ENCODE measurements at regions not wholly inside any gene's neighbourhood (a gene's known extent, or its start where the extent isn't known, plus 50 kb on each side); places are given as distances from the start of the nearest gene placed in this dataset.
"Not testable (repeated sequence)": the region's sequence is repeated elsewhere in the genome, so short reads cannot be mapped to it uniquely, and the experiment has no call there.

DNA sequence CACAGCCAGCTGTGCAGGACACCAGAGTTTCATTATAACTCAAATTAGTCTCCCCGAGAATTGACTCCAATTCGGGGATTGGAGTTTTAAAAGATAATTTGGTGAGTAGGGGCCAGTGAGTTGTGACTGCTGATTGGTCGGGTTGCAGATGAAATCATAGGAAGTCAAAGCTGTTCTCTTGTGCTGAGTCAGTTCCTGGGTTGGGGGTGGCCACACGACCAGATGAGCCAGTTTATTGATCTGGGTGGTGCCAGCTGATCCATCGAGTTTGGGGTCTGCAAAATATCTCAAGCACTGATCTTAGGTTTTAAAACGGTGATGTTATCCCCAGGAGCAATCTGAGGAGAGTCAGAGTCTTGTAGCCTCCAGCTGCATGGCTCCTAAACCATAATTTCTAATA is 82.7 kb upstream of the SLC66A3 start:
- no peak for DNase-seq (ENCODE audit: low read depth in 2 of 2)

DNA sequence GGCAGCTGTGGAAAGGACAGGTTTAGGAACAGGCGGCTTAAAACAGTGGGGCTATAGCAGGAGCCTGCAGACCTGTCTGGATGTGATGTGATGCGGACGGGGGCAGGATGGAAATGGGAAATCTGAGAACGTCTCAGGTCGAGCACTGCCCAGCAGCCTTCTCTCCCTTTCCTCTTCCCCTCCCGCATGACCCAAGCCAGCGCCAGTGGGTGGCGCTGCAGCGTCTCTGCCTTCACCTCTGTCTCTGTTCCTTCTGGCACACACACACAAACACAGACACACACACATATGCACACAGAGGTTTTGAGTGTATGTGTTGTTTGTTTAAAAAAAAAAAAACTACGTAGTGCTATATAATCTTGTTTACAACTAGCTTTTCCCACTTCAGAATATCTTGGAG is 82.0 kb upstream of the SLC66A3 start:
- DNase-seq (ENCODE audit: low read depth in 2 of 2) = no peak

DNA sequence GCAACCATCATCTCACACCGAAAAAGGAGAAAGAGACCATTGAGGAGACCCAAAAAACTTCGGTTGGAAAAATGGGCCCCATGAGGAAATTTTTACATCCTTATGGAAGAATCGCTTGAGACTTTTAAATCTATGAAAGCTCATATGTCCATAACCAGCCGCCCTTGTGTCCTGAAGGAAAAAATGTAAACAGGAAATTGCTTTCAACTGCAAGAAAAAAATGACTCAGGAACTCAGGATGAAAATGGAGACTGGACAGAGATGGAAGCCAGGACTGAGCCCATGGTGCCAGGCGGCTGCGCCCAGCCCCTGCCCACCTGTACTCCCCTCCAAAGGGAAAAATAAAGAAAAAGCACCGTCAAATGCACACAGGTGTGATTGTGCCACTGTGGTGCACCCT is 81.5 kb upstream of the SLC66A3 start:
- no peak for DNase-seq (ENCODE audit: low read depth in 2 of 2)

DNA sequence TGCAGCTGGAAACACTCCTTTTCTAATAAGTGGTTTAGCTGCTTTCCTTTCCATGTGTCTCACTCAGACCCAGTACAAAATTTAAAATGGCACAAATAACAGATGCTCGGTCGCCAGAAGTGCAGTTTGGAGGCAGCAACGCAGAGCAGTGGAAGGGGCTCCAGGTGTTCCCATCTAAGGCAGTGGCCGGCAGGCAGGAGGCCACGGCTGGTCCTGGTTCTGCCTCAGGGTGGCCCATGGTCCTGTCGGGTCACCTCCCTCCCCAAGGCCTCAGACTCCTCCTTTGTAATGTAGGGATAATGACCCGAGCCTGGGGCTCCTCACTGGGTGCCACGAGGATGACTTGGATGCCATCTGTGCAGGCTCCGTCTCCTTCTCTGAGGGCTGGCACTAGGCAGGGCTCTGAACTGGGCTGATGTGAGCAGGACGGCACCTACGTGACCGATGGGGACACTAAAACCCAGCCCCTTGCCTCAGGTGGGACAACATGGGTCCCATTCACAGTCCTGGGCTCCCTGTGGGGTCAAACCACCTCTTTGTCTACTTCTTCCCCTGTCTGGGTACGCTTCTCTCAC is 80.9 kb upstream of the SLC66A3 start:
- DNase-seq (ENCODE audit: low read depth in 2 of 2) = no peak

DNA sequence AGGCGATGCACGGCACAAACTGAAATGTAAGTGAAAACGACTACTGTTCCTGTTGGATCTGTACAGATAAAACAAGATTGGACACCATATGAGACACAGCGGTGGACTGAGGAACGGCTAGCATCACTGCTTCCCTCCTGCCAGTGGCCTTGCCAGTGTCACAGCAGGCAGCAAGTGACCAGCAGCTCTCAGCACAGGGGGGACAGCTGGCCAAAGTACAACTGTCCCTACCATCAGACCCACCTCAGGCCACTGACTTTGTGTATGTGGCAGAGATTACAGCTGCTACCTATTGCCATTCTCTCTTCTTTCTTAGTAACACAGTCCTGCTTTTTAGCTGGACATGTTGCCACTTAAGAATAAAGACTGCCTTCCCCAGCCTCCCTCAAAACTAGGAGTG is 80.0 kb upstream of the SLC66A3 start:
- no peak for DNase-seq (ENCODE audit: low read depth in 2 of 2)

DNA sequence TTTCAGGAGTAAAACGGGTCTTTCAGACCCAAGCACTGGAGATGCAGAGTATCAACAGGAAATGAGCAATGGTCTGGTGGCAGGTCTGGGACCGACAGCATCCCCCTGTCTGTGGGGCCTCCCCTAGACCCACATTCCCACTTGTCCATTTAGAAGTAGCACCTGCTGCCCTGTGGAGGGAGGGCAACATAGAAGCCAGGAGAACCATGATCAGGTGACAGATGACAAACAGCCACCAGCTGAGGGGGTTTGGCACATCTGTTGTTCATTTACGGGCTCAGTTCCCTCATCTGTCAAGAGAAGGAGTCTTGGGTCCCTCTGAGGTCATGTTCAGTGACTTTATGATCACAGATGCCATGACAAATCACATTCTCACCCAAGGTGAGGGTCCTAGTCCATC is 77.9 kb upstream of the SLC66A3 start:
- DNase-seq (ENCODE audit: low read depth in 2 of 2) = no peak

DNA sequence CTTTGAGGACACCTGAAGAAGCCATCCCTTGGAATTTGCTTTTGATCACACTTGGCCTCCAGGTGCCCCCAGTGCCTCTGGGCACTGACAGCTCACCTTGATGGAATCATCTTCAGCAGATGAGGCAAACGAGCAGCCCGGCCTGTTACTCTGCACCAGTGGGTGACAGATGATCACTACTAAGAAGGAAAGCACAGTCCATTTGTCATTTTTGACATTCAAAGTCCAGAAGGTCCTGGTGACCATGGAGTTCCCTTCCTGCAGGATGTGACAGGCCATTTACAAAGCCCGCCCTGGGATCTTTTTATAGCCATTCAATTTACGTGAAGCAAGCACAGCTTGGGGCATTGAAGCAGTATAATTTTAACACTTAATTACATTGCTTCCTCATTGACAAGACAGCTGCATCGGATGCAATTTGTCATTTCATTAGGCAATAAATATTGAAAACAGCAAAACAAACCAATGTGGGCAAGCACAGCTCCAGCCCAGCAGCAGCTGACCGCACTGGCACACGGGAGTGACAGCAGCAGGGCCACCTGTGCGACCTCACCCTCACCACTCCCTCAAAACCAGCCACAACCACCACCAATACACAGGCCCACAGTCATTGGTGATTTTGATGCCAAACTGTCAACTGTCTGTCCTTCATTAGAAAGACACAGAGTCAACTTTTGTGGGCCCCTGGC is 76.0 kb upstream of the SLC66A3 start:
- no peak for DNase-seq (ENCODE audit: low read depth in 2 of 2)

DNA sequence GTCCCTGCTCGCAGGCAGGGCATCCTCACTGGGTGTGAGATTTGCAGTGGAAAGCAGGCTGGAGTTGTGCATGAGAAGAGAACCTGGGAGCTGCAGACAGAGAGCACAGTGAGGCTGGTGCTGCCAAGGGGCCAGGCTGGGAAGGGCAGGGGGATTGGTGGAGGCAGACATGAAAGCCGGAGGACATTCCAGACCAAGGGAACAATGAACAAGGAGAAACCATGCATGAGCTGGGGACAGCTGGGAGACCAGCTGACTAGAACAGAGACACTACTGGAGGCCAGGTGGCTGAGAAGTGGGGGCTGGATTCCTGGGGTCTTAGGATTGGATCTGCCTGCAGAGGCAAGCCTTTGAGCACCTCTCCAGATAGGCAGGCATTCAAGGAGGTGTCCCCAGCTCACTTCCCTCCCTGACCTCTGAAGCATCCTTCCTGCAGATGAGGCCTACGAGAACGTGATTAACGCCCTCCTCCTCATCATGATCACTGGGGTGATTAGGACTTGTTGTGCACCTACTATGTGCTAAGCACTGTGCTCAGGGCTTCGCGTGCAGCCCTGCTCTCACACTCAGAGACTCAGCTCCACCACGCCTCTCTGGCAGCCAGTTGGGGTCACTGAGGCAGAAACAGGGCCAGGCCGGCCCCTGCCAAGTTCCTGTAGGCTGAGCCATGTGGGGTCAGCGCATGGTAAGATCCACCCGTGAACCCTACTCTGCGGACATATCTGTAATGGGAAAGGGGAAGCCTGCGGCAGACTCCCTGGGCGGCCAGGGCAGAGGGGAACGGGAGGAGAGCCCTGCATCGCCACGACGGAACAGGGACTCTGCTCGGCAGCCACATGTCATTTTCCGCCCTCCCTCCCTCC is 74.8 kb upstream of the SLC66A3 start:
- DNase-seq (ENCODE audit: low read depth in 2 of 2) = no peak

DNA sequence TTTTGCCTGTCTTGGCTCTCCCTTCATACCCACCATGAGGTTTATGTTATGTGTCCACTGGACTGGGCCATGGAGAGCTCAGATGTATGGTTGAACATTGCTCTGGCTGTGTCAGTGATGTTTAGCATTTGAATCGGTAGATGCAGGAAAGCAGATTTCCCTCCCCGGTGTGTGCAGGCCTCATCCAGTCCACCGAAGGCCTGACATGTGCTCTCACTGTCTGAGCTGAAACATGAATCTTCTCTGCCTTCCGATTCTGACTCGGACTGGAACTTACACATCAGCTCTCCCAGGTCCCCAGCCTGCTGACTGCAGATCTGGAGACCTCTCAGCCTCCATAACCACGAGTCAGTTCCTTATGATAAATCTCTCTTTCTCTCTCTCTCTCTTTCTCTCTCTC is 72.4 kb upstream of the SLC66A3 start:
- no peak for DNase-seq (ENCODE audit: low read depth in 2 of 2)

DNA sequence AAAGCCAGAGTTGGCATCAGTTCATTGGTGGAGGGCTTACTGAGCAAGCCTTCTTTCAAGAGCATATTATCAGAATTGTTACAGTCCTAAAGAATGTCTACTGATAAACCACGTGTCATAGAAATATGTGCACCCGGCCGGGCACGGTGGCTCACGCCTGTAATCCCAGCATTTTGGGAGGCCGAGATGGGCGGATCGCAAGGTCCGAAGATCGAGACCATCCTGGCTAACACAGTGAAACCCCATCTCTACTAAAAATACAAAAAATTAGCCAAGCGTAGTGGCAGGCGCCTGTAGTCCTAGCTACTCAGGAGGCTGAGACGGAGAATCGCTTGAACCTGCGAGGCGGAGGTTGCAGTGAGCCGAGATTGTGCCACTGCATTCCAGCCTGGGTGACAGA is 66.4 kb upstream of the SLC66A3 start:
- not testable (repeated sequence) for DNase-seq (ENCODE audit: low read depth in 2 of 2)

DNA sequence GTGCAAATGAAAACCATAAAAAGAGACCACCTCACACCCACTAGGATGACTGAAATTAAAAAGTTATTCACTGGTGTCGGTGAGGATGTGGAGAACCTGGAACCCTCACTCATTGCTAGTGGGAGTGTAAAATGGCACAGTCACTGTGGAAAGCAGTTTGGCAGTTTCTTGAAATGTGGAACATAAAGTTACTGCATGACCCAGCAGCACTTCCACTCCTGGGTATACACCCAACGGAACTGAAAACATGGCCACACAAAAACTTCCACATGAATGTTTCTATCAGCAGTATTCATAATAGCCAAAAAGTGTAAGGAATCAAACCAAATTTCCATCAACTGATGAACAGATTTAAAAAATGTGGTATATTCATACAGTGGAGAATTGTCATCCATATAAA is 65.1 kb upstream of the SLC66A3 start:
- DNase-seq (ENCODE audit: low read depth in 2 of 2) = no peak

DNA sequence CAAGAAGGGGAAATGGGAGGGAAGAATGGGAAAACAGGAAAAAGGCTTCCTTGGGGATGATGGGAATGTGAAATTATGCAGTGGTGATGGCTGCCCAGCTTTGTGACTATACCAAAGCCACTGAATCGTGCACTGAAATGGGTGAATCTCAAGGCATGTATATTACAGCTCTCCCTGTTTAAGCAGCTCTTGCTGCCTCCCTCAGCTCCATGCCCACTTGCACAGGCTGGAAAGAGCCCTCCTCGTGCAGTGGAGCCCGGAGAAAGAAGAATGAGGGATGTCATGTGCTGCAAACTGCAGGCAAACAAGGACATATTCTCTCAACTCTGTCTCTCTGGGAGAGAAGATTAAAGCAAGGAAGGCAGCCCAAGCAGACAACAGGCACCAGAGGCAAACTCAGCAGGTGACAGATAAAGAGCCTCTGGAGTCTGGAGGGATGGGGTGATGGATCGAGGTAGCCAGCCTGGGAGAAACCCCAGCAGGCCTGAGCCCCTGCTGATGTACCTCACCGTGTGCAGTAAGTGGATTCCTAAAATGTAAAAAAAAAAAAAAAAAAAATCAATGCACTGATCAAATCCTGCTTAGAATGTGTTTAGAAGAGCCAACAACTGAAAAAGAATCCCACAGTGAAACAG is 62.4 kb upstream of the SLC66A3 start:
- no peak for DNase-seq (ENCODE audit: low read depth in 2 of 2)

DNA sequence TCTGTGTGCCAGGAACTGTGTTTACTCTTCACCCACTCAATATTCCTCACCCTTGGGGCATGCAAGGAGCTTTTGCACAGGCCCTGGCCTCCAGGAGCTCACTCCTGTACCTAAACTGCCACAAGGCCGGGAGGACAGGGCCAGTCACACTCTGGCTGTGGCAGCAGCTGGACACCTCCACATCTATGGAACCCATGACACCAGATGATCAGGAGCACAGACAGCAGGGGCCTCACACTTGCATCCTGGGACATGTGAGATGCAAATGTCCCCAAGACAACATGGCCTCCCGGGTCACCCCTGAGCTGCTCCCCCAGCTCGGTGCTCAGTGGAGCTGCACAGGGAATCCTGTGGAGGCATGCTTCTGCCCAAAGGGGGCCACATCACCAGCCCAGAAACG is 61.8 kb upstream of the SLC66A3 start:
- no peak for DNase-seq (ENCODE audit: low read depth in 2 of 2)

DNA sequence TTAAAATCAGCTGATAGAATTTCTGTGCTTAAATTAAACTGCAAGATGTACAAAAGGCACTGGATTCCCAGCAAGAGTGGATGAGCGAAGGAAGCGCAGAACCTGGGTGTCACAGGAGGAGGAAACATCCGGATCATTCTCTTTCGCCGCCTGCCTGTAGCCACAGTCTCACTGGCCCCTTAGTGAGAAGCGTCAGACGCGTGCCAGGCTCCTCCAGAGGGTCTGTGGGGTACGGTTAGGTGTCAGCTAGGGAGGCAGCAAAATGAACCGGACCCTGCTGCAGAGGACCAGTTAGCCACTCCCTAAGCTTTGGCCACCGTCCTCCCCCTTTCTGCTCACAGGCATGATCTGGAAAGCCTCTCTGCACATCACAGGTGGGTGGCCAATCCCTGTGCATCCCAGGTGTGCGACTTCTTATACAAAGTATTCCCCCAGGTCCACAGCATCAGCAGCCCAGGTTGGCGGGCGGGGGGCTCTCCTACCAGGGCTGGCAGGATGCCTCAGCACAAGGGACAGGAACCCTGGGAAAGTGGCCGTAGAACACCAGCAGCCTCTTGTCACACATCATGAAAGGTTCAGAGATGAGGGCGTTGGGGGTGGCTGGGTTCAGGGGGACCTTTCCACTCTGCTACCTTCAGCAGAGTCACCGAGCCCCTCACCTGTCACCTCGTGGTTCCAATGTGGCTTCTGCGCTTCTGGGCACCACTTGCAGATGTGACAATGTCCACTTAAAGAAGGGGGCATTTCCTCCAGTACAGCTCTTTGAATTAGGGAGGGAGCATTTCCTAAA is 61.1 kb upstream of the SLC66A3 start:
- no peak for DNase-seq (ENCODE audit: low read depth in 2 of 2)

DNA sequence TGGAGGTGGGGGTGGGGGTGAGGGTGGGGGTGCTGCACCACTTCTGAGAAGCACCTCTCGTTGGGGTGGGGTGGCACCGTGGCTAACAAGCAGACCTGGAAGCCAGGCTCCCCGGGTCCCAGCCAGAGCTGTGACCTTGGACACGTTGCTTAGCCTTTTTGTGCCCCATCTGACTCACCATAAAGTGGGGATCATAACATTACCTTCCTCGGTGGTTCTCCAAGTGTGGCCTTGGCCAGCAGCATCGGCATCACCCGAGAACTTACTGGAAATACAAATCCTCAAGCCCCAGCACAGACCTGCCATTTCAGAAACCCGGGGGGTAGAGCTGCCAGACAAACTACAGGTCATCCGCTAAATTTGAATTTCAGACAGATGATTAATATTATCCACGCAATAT is 58.7 kb upstream of the SLC66A3 start:
- no peak for DNase-seq (ENCODE audit: low read depth in 2 of 2)

DNA sequence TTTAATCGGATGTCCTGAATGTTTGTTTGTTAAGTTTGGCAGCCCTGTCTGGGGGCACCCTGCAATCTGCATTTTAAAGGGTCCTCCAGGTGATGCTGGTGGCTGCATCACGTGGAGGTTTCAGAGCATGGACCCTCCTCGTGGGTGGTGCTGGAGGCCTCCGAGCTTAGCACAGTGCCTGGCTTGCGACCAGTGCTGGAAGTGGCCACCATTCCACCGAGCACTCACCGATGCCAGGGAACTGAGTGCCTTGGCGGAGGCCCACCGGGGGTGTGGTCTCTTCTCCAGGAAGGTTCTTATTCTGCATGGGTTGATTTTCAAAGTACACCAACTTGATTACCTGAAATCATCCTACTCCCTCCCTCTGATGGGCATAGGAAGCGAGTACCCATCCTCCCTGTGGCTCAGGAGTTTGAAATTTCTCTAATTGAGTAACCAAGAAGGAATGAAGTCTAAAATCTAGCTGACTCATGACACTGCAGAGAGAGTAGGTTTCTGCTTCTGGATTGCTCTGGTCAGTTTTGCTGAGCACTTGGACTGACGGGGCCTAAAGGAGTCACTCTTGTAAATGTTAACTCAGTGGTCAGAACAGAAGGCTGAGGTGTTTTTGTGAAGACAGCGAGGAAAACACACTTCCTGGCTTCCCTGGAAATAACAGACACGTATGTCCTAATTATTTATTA is 58.1 kb upstream of the SLC66A3 start:
- no peak for DNase-seq (ENCODE audit: low read depth in 2 of 2)

DNA sequence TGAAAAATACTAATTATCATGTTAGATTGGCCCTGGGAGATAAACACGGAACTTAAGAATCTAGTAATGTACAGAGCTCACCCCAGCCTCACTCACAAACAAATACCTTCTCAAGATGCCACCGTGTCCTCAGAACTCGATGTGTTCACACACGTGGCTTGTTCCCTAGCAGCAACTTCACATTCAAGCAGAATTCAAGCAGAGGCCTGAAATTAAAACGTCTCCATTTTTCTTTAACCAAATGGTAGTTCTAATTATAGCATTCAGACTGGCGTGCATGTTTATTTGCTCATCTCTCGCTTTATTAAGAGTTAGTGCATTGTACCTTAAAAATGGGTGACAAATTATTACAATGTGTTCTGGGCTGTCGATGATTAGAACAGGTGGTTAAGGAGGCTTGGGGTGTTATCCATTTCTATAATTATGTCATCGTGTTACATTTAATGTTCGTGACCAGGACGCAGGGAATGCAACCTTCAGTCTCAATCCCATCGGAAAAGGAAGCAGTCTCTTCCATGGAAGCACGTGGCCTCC is 57.3 kb upstream of the SLC66A3 start:
- no peak for DNase-seq (ENCODE audit: low read depth in 2 of 2)

DNA sequence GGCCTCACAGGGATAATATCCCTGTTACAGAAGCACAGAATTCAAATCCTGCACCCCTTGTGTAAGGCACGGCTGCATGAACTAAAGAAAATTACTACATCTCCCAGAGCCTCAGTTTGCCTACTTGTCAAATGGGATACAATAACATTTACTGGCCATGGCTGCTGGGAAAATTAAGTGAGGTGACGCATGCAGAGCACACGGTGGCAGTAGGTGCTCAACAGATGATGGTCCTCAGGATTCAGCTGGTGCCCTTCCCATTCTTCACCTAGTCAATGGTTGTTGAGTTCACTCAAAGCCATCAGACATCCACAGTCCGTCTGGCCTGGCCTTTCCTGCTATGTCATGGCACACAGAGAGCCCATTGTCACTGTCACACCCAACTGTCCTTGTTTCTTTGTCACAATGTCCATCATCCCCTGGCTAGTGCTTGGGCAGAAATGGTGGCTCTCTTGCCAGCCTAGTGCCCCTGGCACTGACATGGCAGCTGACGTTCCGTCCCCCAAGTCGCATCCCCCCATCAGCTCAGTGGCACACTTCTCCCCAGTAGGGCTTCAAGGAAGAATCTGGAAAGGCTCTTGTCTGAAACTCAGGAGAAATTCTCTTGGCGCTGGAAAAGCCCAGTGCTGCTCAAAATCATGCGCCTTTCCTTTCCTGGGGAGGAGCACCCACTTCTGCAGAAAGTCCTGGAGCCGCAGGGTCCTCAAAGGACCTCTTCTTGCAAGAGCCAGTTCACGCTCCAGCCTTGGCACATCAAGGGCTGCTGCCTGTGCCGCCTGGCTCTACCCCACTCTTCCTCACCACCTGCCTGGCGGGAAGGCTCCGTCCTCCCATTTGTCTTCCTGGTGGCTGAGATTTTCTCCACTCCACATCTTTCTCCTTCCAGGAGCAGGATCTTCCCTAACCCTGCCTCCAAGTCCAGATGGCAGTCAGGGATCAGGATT is 55.9 kb upstream of the SLC66A3 start:
- DNase-seq (ENCODE audit: low read depth in 2 of 2) = no peak

DNA sequence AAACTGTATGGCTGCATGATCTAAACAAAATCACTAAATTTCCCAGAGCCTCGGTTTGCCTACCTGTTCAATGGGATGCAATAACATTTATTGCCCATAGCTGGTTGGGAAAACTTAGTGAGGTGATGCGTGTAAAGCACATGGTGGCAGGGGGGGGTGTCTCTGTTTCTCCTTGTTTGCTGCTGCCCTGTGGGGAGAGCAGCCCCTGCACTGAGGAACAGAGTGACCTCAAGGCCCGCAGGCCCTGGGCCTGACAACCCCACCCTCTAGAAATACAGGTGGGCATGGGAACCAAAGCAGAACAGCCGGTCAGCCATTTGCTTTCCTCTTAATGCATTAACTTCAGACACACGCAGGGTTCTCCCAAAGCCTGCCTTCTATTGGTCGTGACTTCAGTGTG is 55.1 kb upstream of the SLC66A3 start:
- no peak for DNase-seq (ENCODE audit: low read depth in 2 of 2)

DNA sequence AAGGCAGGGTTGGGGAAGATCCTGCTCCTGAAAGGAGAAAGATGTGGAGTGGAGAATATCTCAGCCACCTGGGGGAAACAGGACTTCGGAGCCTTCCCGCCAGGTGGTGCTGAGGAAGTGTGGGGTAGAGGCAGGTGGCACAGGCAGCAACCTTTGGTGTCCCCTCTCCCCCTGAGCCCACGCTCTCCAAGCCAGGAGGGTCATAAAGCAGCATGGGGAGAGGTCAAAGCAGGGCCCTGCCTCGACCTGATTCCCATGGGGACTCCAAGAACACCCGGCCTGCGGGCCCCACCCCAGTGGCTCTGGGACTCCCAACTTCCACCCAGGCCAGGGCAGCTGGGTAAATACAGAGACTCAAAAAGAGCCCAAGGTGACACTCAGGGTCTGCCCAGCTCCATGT is 54.3 kb upstream of the SLC66A3 start:
- no peak for DNase-seq (ENCODE audit: low read depth in 2 of 2)

All from stimulated activated CD4-positive, alpha-beta T cell treated with anti-CD3 and anti-CD28 coated beads, Interleukin-12 subunit alpha, Interleukin-12 subunit beta, amount 100 ng/mL, for 24 hours (primary cell).